HG03442 (cell line): ENCODE measurements at regions not wholly inside any gene's neighbourhood (a gene's known extent, or its start where the extent isn't known, plus 50 kb on each side); places are given as distances from the start of the nearest gene placed in this dataset.
"Not testable (repeated sequence)": the region's sequence is repeated elsewhere in the genome, so short reads cannot be mapped to it uniquely, and the experiment has no call there.

Experiments used
- ATAC-seq: cut with Tn5 transposase; IDR thresholded peaks from one replicate; pipeline ENCODE4 v1.9.1; 2021; ENCODE audit warnings: mild to moderate bottlenecking, moderate library complexity; ENCODE audit not compliant: unreplicated experiment

DNA sequence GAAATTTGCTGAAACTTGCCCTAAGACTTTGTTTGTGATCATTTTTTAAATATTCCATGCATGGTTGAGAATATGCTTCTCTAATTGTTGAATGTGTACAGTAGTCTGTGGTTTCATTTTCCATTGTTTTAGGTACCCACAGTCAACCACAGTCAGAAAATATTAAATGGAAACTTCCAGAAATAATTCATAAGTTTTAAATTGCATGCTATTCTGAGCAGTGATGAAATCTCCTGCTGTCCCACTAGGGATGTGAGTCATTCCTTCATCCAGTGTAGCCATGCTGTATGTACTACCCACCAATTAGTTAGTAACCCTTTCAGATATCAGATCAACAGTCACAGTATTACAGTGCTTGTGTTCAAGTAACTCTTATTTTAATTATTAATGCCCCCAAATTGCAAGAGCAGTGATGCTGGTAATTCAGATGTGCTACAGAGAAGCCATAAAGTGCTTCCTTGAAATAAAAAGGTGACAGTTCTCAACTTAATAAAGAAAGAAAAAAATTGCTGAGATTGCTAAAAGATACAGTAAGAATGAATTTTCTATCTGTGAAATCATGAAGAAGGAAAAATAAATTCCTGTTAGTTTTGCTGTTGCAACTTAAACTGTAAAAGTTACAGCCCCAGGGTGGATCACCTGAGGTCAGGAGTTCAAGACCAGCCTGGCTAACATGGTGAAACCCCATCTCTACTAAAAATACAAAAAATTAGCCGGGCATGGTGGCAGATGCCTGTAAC is 79.9 kb upstream of the FBXL17 start:
- no peak for ATAC-seq

DNA sequence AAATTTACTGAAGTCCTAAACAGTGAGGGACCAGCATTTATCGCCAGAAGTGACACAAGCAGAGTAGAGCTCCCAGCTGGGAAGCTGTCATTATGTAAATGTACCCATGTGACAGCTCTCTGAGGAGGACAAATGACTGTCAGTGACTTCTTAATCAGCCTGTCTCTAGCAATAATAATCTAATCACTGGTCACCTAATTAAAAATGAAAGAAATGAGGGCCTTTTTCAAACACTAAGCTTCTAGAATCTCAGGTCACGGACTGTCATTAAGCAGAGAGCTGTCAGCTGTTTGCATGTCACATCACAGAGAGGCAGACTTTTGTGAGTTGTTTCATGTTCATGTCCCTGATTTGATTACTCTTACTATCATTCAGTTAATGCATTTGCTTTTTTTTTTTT is 77.9 kb upstream of the FBXL17 start:
- no peak for ATAC-seq

DNA sequence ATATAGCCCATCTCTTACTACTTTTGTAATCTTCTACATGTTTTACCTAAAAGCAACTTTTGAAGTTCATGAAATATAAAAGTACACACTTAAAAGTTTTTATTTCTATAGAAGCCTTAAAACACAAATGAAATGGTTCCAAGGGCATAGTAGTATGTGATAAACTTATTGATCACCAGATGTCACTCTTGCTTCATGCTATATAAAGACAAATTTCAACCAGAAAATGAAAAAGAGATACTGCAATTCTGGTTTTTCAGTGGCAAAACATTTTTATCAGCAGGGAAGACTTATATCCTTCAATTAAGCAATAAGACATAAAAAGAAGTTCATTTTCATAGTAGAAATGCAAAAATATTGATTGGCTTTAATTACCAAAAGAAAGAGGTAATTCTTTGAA is 69.4 kb upstream of the FBXL17 start:
- ATAC-seq = no peak

DNA sequence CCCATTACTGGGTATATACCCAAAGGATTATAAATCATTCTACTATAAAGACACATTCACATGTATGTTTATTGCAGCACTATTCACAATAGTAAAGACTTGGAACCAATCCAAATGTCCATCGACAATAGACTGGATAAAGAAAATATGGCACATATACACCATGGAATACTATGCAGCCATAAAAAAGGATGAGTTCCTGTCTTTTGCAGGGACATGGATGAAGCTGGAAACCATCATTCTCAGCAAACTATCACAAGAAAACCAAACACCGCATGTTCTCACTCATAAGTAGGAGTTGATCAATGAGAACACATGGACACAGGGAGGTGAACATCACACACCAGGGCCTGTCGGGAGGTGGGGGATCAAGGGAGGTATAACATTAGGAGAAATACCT is 62.2 kb upstream of the FBXL17 start:
- ATAC-seq = not testable (repeated sequence)

DNA sequence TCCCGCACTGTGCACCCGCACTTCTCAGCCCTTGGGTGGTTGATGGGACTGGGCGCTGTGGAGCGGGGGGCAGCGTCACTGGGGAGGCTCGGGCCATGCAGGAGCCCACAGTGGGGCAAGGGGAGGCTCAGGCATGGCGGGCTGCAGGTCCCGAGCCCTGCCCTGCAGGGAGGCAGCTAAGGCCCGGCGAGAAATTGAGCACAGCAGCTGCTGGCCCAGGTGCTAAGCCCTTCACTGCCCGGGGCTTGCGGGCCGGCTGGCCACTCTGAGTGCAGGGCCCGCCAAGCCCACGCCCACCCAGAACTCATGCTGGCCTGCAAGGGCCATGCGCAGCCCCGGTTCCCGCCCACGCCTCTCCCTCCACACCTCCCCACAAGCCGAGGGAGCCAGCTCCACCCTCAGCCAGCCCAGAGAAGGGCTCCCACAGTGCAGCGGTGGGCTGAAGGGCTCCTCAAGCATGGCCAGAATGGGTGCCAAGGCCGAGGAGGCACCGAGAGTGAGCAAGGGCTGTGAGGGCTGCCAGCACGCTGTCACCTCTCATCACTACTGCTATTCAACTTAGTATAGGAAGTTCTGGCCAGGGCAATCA is 60.3 kb upstream of the FBXL17 start:
- ATAC-seq = not testable (repeated sequence)

DNA sequence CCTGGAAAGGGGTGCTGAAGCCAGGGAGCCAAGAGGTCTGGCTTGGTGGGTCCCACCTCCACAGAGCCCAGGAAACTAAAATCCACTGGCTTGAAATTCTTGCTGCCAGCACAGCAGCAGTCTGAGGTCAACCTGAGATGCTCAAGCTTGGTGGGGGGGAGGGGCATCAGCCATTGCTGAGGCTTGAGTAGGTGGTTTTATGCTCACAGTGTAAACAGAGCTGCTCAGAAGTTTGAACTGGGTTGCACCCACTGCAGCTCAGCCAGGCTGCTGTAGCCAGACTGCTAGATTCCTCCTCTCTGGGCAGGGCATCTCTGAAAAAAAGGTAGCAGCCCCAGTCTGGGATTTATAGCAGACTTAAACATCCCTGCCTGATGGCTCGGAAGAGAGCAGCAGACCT is 55.5 kb upstream of the FBXL17 start:
- no peak for ATAC-seq

DNA sequence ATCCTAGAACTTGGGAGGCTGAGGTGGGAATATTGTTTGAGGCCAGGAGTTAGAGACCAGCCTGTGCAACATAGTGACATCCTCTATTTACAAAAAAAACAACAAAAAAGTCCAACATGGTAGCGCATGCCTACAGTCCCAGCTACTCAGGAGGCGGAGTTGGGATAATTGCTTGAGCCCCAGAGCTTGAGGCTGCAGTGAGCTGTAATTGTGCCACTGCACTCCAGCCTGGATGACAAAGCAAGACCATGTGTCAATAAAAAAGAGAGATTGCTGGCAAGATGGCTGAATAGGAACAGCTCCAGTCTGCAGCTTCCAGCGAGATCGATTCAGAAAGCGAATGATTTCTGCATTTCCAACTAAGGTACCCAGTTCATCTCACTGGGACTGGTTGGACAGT is 54.8 kb upstream of the FBXL17 start:
- ATAC-seq = no peak

DNA sequence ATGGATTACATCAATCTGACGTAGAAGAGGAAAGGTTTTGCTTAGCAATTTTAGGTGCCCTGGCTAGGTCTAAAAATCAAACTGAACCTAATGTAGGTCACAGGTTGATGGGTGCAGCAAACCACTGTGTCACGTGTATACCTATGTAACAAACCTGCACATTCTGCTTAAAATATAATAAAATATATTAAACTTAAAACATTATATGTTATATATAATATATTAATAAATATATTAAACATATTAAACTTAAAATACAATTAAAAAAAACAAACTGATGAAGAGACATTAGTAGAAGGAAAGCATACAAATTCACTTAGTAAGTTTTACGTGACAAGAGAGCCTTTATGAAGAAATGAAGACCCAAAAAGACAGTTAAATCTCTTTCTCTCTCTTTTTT is 51.7 kb upstream of the FBXL17 start:
- no peak for ATAC-seq

DNA sequence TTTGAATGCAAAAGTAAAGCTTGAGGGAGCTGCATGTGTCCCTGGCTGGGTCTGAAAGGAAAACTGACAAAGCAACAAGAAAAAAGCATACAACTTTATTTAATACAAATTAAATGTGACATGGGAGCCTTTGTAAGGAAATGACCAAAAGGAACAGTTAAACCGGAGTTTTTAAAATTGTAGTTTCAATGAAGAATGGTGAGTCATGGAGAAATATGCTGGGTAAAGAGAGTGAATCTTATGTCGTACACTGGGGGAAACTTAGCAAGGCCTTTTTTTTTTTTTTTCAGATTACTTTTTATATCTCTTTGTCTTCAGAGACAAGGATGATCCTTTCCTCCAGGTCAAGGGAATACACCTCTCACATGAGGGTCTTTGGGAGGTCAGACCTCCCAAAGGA is 50.1 kb upstream of the FBXL17 start:
- no peak for ATAC-seq
